GM19372 (cell line): ENCODE measurements at regions not wholly inside any gene's neighbourhood (a gene's known extent, or its start where the extent isn't known, plus 50 kb on each side); places are given as distances from the start of the nearest gene placed in this dataset.

ENCODE experiments used
- ATAC-seq: cut with Tn5 transposase; IDR thresholded peaks from one replicate; pipeline ENCODE4 v1.9.1; 2021; ENCODE audit warnings: mild to moderate bottlenecking, low read depth, moderate library complexity; ENCODE audit not compliant: unreplicated experiment

DNA sequence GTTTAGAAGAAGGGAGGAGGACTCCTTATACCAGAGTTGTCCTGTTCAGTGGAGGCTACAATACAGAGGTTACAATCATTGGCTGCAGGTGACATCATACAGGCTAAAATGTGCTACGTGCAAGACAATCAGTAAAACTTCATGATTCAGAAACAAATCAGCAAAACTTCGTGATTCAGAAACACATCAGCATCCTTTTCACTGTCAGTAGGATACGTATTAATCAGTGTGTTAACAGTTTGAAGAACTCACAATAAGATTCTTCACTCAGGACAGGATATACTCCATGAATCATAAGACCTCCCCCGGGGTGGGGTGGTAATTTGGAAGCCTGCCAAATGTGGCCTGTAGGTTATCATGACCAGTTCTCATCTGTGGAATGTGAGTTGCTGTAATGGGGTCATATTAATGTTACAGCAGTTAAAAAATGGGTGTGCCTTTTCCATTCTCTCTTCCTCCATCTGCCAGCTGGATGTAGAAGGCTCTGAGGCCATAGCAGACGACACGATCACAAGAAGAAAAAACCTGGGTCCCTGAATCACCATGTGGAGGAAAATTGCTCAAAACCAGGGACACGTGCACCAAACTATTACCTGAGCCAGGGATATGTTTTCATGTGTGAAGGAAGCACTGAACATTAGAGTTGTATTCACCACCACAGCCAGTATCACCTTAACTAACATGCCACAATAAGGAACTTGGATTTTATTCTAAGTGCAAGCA lies 134.8 kb upstream of the CREB1 start:
- no peak for ATAC-seq

DNA sequence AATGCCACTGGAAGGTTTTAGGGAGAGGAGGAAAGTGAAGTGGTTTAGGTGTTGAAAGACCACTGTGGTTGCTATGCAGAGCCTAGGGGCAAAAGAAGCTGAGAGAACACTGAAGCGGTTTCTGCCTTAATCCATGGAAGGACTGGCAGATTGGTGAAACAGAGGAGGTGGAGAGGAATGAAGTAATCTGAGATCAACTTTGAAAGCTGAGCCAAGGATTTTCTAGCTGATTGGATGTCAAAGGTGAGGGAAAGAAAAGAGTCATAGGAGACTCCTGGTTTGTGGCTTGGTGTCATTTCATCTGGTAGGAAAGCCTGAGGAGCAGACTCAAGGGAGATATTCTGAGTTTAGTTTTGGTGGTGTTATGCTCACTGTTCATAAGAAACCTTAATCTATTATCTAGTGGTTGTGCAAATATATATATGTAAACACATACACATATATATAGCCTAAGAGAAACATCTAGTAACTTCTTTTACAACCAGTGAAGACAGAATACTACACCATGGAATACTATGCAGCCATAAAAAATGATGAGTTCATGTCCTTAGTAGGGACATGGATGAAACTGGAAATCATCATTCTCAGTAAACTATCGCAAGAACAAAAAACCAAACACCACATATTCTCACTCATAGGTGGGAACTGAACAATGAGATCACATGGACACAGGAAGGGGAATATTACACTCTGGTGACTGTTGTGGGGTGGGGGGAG lies 134.1 kb upstream of the CREB1 start:
- no peak for ATAC-seq

DNA sequence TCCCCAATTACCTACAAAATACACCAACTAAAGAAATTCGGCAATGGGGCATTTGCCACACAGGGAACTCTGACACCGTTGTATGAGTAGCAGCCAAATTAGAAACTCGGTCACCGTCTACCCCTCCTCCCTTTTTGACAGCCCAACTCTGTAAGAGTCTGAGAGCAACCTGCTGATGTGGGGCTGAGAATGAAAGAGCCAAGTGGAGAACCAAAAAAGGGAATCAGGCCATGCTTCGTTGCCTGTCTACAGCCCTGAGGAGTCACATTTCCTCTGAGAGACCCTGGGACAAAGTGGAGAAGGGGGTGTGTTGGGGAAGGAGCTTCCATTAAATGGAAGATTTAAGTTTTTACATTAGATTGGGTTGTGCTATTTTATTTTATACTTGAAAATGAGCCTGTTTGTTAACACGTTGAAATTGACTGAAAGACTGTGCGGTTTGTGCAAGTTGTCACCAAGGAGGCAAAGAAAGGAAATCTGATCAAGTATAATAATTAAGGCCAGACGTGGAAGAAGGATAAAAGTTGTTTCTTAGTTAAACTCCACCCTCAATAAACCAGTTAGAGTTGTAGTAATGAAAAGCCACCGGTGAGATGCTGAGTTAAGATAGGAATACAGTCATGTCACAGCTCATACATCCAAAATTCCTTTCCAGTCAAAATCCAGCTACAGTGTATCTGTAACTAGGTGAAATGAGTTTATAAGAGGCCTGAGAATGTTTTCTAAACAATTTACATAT lies 131.7 kb upstream of the CREB1 start:
- no peak for ATAC-seq

DNA sequence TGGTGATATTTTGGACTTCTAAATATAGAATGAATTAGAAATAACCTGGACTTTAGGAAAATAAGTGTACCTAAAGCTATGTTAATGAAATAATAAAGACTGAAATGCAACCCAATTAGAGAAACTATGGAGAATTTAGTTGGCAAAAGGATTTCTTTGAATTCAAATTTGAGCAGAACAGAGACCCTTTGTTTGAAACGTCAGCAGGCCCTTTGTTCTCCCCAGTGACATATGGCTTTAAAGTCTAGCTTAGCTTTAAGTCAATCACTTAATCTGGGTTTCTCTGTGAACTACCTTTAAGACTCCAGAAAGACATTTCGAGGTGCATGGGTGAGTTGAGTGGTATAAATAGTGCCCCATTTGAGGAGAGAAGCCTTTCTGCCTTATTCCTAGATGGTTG lies 130.5 kb upstream of the CREB1 start:
- no peak for ATAC-seq

DNA sequence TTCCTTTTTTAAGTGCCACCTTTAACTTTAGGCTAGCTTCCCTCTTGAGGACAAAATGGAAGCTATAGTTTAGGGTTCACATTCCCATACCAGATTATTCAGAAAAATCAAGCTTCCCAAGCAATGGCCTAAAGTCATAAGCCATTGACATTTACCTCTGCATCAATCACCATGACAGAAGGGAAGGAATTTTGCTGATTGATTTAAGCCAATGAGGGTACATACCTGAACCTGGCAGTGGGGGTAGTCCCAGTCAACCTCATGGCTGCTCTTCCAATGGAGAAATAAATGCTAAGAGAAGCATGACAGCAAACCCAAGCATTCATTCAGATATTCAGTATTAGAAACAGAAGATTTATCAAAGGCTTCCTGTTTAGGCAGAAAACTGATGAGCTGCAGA lies 128.4 kb upstream of the CREB1 start:
- no peak for ATAC-seq

DNA sequence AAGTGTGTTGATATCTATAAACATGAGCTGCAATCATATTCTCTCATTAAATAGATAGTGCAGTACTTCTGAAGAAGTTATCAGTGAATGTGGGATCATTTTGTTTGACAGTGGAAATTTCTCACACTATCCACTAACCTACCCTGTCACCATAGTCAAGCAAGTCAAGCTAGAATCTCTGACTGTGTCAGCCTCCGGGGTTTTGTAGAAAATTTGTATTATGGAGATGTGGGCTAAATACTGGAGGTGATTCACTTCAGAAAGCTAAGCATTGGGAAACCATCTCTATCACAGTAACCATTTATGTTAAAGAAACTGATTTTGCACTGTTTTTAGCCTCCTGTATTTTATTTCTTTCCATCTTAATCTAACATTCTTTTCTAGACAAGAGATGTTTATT lies 126.6 kb upstream of the CREB1 start:
- no peak for ATAC-seq

DNA sequence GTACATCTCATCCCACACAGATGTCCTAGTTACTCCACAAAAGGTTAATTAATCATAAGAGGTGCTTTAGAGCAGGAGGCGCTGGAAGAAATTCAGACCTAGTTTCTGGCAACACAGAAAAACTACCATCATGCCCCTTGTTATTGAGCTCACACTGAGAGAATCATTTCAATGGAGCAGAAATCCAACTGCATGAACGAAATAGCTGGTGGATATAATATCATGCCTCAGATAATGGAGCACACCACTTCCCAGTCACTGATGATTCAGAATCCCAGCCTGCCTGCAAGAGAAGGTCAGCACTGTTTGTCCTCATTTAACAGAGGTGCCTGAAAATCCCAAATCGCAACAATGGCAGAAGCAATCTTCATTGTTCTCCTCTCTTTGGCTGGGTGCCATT lies 125.8 kb upstream of the CREB1 start:
- ATAC-seq = no peak

DNA sequence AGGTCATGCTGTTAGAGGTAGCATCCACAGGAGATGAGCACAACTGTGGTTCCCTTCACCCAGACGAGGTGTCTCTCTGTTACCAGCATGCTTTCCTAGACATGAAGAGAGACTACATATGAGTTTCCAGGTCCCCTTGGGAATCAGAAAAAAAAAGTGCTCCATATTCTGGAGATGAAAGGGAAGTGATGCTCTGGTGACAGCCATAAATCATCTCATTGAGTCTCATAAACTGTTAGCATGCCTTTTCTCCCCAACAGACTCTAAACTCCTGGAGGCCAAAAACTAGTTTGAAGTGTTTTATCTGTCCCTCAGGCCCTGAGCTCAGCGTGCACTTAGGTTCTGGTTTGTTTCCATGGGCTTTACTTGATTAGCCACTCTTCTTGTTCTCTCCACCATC lies 124.6 kb upstream of the CREB1 start:
- ATAC-seq = no peak

DNA sequence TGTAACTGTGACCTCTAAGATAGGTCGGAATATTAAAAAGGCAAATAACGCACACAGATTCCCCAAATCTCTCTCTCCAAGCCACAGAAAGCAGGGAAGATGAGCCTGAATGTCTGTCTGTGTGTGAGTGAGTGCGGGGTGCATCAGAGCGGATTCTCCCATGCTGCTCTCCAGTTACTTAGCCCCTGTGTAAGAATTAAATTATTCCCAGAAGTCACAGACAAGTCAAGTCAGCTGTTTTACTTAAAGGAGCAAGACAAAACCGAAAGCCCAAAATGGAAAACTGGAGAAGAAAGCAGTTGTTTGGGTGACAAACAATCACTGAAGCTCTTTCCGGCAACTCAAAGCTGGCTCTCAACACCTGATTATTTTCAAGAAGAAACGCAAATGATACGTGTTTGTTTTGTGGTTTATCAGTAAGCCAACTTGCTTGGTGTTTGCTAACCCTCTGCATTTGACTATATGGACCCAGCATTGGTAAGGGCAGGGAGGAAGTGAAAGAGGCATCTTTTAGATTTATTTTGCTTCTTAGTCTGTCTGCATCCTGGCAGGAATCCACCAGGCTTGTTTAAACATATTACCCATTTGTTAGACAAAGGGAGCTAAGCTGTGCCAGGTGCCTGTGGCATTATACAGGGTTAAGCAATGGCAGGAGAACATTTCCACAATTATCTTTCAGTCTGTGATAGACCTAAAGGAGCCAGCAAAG lies 121.5 kb upstream of the CREB1 start:
- ATAC-seq = no peak

DNA sequence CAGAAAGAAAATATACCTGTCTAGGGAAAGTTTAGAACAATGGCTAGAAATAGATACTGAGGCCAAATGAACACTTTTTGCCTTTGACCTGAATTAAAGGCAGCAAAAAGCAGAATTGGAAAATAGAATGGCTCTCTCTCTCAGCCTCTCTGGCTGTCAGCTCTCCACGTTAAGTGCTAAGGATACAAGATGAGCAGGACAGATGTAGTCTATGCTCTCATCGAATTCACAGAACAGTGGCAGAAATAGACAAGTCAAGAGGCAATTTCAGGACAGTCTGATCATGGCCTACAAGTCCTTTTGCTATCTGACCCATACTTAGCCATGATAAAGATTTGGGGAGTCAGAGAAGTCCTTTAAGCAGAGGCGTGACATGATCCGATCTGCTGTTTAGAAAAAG lies 120.2 kb upstream of the CREB1 start:
- no peak for ATAC-seq

DNA sequence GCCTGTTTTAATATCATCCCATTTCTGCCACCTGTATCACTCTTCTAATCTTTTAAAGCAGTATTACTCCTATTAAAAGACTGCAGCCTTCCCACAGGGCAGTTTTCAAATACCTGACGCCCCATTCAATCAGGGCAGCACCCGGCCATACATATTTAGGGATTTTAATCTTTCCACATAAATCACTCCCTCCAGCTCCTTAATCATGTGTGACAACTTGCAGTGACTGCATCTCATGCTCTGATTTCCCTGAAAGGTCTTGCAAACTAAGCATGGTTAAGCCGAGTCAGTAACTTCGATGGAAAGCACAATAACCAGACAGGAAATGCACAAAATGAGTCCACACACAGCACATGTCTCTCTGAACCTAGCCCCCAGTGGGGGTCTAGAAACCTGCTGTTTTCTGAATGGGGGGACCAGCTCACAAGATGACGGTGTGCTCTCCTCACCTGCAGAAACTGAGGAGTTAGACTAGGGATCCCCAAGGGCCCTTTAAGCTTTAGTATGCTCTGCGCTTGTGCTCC lies 116.9 kb upstream of the CREB1 start:
- ATAC-seq = no peak

DNA sequence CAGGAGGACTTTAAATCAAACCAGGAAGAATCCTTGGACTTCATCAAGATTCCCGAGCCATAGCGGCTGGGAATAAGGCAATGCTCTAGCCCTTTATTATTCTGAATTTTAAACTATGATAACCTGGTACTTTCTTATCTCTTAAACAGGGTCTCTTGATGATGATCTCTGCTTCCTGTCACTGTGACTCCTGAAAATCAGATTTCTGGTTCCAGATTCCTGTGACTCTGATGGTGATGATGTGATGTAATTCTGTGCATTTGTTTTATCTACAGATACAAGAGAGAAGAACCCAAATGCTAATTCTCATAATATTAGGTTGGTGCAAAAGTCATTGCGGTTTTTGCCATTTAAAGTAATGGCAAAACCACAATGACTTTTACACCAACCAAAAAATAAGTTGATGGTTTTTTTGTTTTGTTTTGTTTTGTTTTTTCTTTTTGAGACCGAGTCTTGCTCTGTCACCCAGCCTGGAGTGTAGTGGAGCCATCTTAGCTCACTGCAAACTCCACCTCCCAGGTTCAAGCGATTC lies 116.3 kb upstream of the CREB1 start:
- ATAC-seq = no peak

DNA sequence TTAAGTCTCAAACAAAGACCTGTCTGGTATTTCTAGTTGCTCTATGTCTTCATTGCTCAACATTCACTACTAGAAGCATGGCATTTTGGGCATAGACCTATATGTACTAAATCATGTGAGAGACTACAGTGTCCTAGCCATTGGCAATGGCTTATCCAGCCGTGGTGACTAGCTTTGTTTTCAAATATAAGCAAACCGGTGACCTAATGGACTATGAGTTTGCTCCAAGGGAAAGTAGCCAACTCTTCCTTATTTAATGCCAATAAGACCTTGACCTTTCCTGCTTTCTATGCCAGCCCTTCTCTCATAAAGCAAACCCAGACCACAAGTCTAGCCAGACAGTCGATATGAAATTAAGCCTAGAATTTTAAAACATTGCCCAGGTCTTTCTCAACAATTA lies 113.7 kb upstream of the CREB1 start:
- ATAC-seq = no peak

DNA sequence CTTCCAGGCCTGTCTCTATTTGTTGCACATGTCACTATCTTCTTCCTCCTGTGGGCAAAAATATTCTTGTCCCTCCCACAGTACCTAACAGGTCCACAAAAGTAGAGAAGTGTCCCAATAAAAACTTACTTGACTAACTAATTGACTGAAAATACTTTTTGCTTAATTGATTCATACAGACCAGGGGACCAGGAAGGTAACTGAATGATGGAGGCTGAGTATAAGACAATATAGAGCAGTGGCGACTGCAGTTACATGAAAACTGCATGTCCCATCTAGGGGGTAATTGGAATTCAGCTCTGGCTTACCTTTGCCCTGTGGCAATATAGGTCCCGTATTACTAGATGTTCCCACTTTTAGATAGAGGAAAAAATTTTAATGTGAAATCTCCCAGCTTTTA lies 112.9 kb upstream of the CREB1 start:
- no peak for ATAC-seq

DNA sequence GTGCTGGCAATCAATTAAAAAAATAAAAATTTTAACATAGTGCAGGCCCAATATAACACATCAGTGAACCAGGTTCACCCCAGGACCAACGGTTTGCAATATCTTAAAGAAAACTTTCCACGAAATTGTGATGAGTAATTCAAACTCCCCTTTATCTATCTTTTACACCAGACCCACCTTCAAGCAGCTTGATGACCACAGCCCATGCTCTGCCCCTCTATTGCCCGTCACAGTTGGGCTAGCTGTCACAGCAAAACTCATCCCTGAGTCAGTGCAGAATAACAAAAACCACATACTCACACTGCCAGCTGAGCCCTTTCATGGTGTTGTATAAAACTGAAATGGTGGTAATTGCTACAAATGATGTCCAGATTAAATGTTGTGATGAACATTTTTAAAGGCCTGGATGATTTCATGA lies 112.5 kb upstream of the CREB1 start:
- no peak for ATAC-seq

DNA sequence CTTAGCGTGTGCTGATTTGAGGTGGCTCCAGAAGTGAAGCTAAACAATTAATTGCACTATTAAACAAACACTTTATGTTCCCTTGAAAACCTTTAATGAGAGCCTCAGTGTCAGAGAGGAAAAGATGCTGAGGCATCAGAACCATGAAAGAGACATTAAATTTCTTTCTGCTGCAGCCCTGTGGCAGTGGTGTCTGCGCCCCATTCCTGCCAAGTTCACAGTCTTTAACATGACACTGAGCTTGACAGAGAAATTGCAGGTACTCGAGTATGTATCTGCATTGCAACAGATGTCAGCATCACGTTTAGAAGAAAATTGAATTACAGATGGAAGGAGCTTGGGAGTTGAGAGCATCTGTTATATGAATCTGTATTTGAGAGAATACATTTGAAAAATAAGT lies 111.3 kb upstream of the CREB1 start:
- no peak for ATAC-seq

DNA sequence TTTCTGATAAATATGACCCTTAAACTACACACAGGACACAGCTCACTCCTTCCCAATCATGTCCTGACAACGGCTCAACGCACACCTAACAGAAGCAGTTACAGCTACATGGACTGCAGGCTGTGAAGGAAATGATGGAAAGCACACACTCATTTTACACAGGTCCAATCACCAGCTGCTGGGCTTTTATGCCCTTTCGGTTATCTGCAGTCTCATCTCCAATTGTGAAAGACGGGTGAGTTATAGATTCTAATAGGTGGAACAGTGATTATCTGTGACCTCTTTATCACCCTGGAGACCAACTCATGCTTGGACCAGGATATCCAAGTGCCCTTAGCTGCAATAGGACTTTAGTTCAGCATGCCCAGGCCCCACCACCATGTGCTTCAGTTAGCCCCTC lies 110.4 kb upstream of the CREB1 start:
- no peak for ATAC-seq

DNA sequence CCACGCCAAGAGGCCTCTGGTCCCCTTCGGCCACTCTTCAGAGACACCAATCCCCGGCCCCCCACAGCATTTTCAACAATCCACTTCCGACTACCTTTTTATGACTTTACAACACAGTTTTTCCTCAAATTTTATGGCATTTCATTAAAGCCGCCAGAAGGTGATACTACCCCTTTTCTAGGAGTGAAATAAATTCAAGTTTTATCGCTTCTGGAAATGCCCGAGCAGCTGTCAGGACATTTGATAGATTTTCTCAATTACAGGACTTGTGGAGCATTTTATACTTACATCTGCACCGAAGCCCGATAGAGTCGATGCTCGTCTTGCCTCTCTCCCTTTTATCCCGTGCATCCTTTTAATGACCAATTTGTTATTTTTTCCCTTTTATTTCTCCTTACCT lies 108.1 kb upstream of the CREB1 start:
- ATAC-seq = no peak

DNA sequence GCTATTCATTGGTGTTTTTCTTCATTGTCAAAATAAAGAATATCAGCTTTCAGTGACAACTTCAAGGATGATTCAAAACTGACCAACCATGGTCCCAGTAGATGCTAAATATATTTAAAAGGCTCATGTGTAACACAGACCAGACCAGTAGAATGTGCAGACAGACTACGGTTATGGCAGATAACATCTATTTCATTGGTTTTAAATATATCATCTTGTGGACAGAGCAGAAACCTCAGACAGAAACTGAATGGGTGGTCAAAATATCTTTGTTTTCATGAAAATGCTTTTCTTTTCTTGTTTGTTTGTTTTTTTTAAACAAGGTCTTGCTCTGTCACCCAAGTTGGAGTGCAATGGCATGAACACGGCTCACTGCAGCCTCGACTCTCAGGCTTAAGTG lies 107.4 kb upstream of the CREB1 start:
- ATAC-seq = no peak

DNA sequence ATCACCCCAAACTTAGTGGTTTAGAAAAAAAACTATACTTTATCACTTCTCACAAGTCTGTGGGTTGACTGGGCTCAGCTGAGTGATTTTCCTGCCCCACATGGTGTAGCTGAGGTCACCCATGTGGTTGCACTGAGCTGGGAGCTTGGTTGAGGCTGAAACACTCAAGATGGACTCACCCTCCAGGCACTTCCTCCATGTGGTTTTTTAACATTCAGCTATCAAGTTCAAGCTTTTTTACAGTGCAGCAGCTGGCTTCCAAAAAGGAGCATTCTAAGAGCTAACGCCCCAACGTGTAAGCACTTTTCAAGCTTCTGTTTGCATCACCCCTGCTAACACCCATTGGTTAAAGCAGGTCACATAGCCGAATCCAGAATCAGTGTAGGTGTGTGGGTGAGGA lies 105.9 kb upstream of the CREB1 start:
- peak; percentile 62 for ATAC-seq

DNA sequence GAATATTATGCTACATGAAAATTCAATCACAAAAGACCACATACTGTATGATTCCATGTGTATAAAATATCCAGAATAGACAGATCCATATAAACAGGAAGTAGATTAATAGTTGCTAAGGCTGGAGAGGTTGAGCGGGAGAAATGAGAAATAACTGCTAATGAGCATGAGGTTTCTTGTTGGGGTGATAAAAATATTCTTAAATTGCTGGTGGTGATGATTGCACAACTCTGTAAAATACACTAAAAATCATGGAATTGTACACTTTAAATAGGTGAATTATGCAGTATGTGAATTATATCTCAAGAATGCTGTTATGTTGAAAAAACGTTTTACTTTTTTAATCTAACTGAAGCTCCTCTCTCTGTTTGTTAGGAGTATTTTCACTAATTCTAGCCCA lies 101.8 kb upstream of the CREB1 start:
- no peak for ATAC-seq
